ENCODE measurements at regions not wholly inside any gene's neighbourhood (a gene's known extent, or its start where the extent isn't known, plus 50 kb on each side); places are given as distances from the start of the nearest gene placed in this dataset.
A peak's percentile ranks its signal among the peaks of the same experiment; 100 is the strongest.

GRCh38 chr2:157168501-157168900, 89.0 kb upstream of the GALNT5 start:
- Histone ChIP-seq H4K8ac (ENCODE audit: low read length) (no peak overlapping the region), H3K79me1 (replicated peaks; ENCODE audit: low read length, poor library complexity, severe bottlenecking) (no peaks in the 10 kb centered on the region), H3K18ac (ENCODE audit: low read depth in 1 of 2, low read length in 2 of 2) (no peak overlapping the region), H3K4me2 (ENCODE audit: low read length, poor library complexity, severe bottlenecking) (no peak overlapping the region), H2BK5ac (ENCODE audit: low read depth, low read length, poor library complexity, severe bottlenecking) (no peak overlapping the region), H2BK15ac (ENCODE audit: low read depth, poor library complexity, severe bottlenecking) (no peak overlapping the region), H3K27me3 (ENCODE audit: control insufficient read depth in 1 of 2, insufficient read depth in 1 of 2, low read length in 2 of 2) (no peaks in the 10 kb centered on the region), H3K23ac (ENCODE audit: low read length in 2 of 2) (no peak overlapping the region), H3K27ac (ENCODE audit: low read length, poor library complexity, severe bottlenecking) (no peak overlapping the region), H4K91ac (ENCODE audit: low read length) (no peak overlapping the region), H2BK12ac (ENCODE audit: low read length in 2 of 2) (no peak overlapping the region), H3K9ac (ENCODE audit: low read length) (no peak overlapping the region), H3K14ac (ENCODE audit: low read length in 2 of 2) (no peak overlapping the region), H3K4me1 (ENCODE audit: control insufficient read depth, insufficient read depth, low read depth, low read length) (peaks cover 2% of the 10 kb centered on the region), H2AFZ (ENCODE audit: low read depth, low read length) (no peak overlapping the region), H2AK5ac (ENCODE audit: low read length, severe bottlenecking) (no peak overlapping the region), H3K9me3 (ENCODE audit: control insufficient read depth, low read length) (no peaks in the 10 kb centered on the region), H3K4me3 (ENCODE audit: insufficient read depth in 1 of 2, low read depth in 1 of 2, low read length in 2 of 2) (no peak overlapping the region), H3K4ac (ENCODE audit: low read depth in 1 of 2, low read length in 2 of 2) (no peak overlapping the region), H3K36me3 (ENCODE audit: control insufficient read depth in 1 of 2, insufficient read depth in 2 of 2, low read depth in 1 of 2, low read length in 2 of 2) (no peaks in the 10 kb centered on the region), H2BK120ac (ENCODE audit: low read depth, low read length) (no peak overlapping the region)
- 84% methylated on average over 3 of the region's 3 CpGs for WGBS
- DNase-seq, result no peak

GRCh38 chr2:157169889-157170288, 87.6 kb upstream of the GALNT5 start:
- no peak overlapping the region for H3K27ac ChIP-seq (ENCODE audit: low read length, poor library complexity, severe bottlenecking)
- H2BK15ac ChIP-seq (ENCODE audit: low read depth, poor library complexity, severe bottlenecking), result no peak overlapping the region
- H3K14ac ChIP-seq (ENCODE audit: low read length in 2 of 2), result no peak overlapping the region
- H2AFZ ChIP-seq (ENCODE audit: low read depth, low read length), result no peak overlapping the region
- peaks cover 2% of the 10 kb centered on the region for H3K4me1 ChIP-seq (ENCODE audit: control insufficient read depth, insufficient read depth, low read depth, low read length)
- no peak overlapping the region for H3K4ac ChIP-seq (ENCODE audit: low read depth in 1 of 2, low read length in 2 of 2)
- no peak overlapping the region for H3K4me2 ChIP-seq (ENCODE audit: low read length, poor library complexity, severe bottlenecking)
- H2AK5ac ChIP-seq (ENCODE audit: low read length, severe bottlenecking), result no peak overlapping the region
- no peak overlapping the region for H3K23ac ChIP-seq (ENCODE audit: low read length in 2 of 2)
- no peaks in the 10 kb centered on the region for H3K27me3 ChIP-seq (ENCODE audit: control insufficient read depth in 1 of 2, insufficient read depth in 1 of 2, low read length in 2 of 2)
- no peak overlapping the region for H3K4me3 ChIP-seq (ENCODE audit: insufficient read depth in 1 of 2, low read depth in 1 of 2, low read length in 2 of 2)
- H3K18ac ChIP-seq (ENCODE audit: low read depth in 1 of 2, low read length in 2 of 2), result no peak overlapping the region
- no peak overlapping the region for H4K91ac ChIP-seq (ENCODE audit: low read length)
- no peak overlapping the region for H3K9ac ChIP-seq (ENCODE audit: low read length)
- 90% methylated on average over 3 of the region's 3 CpGs for WGBS
- no peak overlapping the region for H2BK5ac ChIP-seq (ENCODE audit: low read depth, low read length, poor library complexity, severe bottlenecking)
- H3K36me3 ChIP-seq (ENCODE audit: control insufficient read depth in 1 of 2, insufficient read depth in 2 of 2, low read depth in 1 of 2, low read length in 2 of 2), result no peaks in the 10 kb centered on the region
- no peaks in the 10 kb centered on the region for H3K79me1 ChIP-seq (replicated peaks; ENCODE audit: low read length, poor library complexity, severe bottlenecking)
- no peak for DNase-seq
- H3K9me3 ChIP-seq (ENCODE audit: control insufficient read depth, low read length), result no peaks in the 10 kb centered on the region
- H4K8ac ChIP-seq (ENCODE audit: low read length), result no peak overlapping the region
- no peak overlapping the region for H2BK120ac ChIP-seq (ENCODE audit: low read depth, low read length)
- H2BK12ac ChIP-seq (ENCODE audit: low read length in 2 of 2), result no peak overlapping the region

- Histone ChIP-seq H4K91ac (ENCODE audit: low read length) (no peak overlapping the region), H3K36me3 (ENCODE audit: control insufficient read depth in 1 of 2, insufficient read depth in 2 of 2, low read depth in 1 of 2, low read length in 2 of 2) (no peaks in the 10 kb centered on the region), H2BK15ac (ENCODE audit: low read depth, poor library complexity, severe bottlenecking) (no peak overlapping the region), H3K27ac (ENCODE audit: low read length, poor library complexity, severe bottlenecking) (no peak overlapping the region), H2AFZ (ENCODE audit: low read depth, low read length) (no peak overlapping the region), H2BK5ac (ENCODE audit: low read depth, low read length, poor library complexity, severe bottlenecking) (no peak overlapping the region), H3K14ac (ENCODE audit: low read length in 2 of 2) (no peak overlapping the region), H3K9me3 (ENCODE audit: control insufficient read depth, low read length) (no peaks in the 10 kb centered on the region), H3K4me2 (ENCODE audit: low read length, poor library complexity, severe bottlenecking) (no peak overlapping the region), H3K79me1 (replicated peaks; ENCODE audit: low read length, poor library complexity, severe bottlenecking) (no peaks in the 10 kb centered on the region), H2BK120ac (ENCODE audit: low read depth, low read length) (no peak overlapping the region), H3K4me3 (ENCODE audit: insufficient read depth in 1 of 2, low read depth in 1 of 2, low read length in 2 of 2) (no peak overlapping the region), H2BK12ac (ENCODE audit: low read length in 2 of 2) (no peak overlapping the region), H3K9ac (ENCODE audit: low read length) (no peak overlapping the region), H3K4me1 (ENCODE audit: control insufficient read depth, insufficient read depth, low read depth, low read length) (peaks cover 2% of the 10 kb centered on the region), H3K4ac (ENCODE audit: low read depth in 1 of 2, low read length in 2 of 2) (no peak overlapping the region), H2AK5ac (ENCODE audit: low read length, severe bottlenecking) (no peak overlapping the region), H3K27me3 (ENCODE audit: control insufficient read depth in 1 of 2, insufficient read depth in 1 of 2, low read length in 2 of 2) (no peaks in the 10 kb centered on the region), H3K23ac (ENCODE audit: low read length in 2 of 2) (no peak overlapping the region), H4K8ac (ENCODE audit: low read length) (no peak overlapping the region), H3K18ac (ENCODE audit: low read depth in 1 of 2, low read length in 2 of 2) (no peak overlapping the region)
- DNase-seq, result peak; percentile 78
- WGBS, result 80% methylated on average over 1 of the region's 1 CpG
These were observed 87.2 kb upstream of the GALNT5 start for GRCh38 chr2:157170299-157170698.

GRCh38 chr2:157172239-157172638, 85.3 kb upstream of the GALNT5 start:
- Histone ChIP-seq H4K8ac (ENCODE audit: low read length) (no peak overlapping the region), H2BK15ac (ENCODE audit: low read depth, poor library complexity, severe bottlenecking) (no peak overlapping the region), H3K4me3 (ENCODE audit: insufficient read depth in 1 of 2, low read depth in 1 of 2, low read length in 2 of 2) (no peak overlapping the region), H3K4ac (ENCODE audit: low read depth in 1 of 2, low read length in 2 of 2) (no peak overlapping the region), H3K9ac (ENCODE audit: low read length) (peak overlapping the region; percentile 85), H3K23ac (ENCODE audit: low read length in 2 of 2) (no peak overlapping the region), H2BK120ac (ENCODE audit: low read depth, low read length) (no peak overlapping the region), H2BK5ac (ENCODE audit: low read depth, low read length, poor library complexity, severe bottlenecking) (no peak overlapping the region), H3K27me3 (ENCODE audit: control insufficient read depth in 1 of 2, insufficient read depth in 1 of 2, low read length in 2 of 2) (no peaks in the 10 kb centered on the region), H3K27ac (ENCODE audit: low read length, poor library complexity, severe bottlenecking) (no peak overlapping the region), H3K4me2 (ENCODE audit: low read length, poor library complexity, severe bottlenecking) (no peak overlapping the region), H3K18ac (ENCODE audit: low read depth in 1 of 2, low read length in 2 of 2) (no peak overlapping the region), H2BK12ac (ENCODE audit: low read length in 2 of 2) (no peak overlapping the region), H2AFZ (ENCODE audit: low read depth, low read length) (no peak overlapping the region), H3K9me3 (ENCODE audit: control insufficient read depth, low read length) (peaks cover 3% of the 10 kb centered on the region), H3K14ac (ENCODE audit: low read length in 2 of 2) (no peak overlapping the region), H3K36me3 (ENCODE audit: control insufficient read depth in 1 of 2, insufficient read depth in 2 of 2, low read depth in 1 of 2, low read length in 2 of 2) (no peaks in the 10 kb centered on the region), H2AK5ac (ENCODE audit: low read length, severe bottlenecking) (no peak overlapping the region), H3K4me1 (ENCODE audit: control insufficient read depth, insufficient read depth, low read depth, low read length) (peaks cover 2% of the 10 kb centered on the region), H3K79me1 (replicated peaks; ENCODE audit: low read length, poor library complexity, severe bottlenecking) (no peaks in the 10 kb centered on the region), H4K91ac (ENCODE audit: low read length) (no peak overlapping the region)
- peak; percentile 25 for DNase-seq
